ENCODE measurements at regions not wholly inside any gene's neighbourhood (a gene's known extent, or its start where the extent isn't known, plus 50 kb on each side); places are given as distances from the start of the nearest gene placed in this dataset.

DNA sequence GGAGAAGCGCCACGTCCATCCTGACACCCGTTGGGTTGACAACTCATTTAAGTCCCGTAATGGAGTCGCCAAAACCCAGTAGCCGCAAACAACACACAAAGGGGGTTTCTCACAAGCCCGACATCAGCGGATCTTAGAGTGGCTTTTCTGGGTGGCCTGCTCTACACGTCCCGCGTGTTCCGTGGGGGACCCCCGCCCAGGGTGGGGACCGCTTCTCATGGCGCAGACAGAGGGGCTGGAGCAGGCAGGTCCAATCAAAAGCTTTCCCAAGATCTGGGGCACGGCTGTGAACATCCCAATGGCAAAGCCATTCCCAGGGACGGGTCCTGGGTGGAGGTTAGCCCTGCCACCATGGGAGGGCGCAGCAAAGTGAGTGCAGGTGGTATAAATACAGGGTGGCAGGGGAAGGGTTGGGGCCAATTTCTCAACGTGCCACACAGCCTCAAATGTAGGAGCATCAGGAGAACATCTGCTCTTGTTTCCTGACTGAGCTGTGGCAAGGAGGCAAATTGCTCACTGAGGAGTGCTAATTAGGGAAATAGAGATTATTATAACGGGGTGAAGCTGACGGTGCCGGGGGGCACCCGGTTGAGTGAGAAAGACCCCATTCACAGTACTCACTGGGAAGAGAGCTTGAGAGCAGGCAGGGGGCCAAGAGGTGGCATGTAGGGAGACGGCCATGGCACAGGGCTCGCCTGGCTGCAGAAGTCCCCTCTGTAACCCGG lies 1447.2 kb downstream of the TBC1D22A start:
- DNase-seq = no peak

GRCh38 chr22:48208894-48209293 lies 1446.4 kb downstream of the TBC1D22A start:
- DNase-seq = no peak

GRCh38 chr22:48207919-48208535 lies 1445.6 kb downstream of the TBC1D22A start:
- no peak for DNase-seq

DNA sequence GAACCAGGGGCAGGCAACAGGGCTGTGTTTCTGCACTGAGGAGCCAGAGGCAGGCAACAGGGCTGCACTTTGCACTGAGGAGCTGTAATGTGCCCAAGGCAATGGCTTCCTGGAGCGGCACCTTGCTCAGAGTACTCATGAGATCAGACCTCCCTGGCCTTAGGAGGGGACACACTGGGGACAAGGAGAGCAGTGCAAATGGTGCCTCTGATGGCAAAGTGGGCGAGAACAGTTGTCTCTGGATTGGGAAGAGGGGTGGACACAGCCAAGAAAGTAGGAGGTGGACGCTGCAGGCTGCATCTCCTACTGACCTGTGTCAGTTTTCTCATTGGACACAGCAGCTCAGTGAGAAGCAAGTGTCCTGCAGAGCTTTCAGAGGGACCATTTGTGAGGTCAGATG lies 1443.3 kb downstream of the TBC1D22A start:
- no peak for DNase-seq

GRCh38 chr22:48205161-48205560 lies 1442.7 kb downstream of the TBC1D22A start:
- DNase-seq = no peak

DNA sequence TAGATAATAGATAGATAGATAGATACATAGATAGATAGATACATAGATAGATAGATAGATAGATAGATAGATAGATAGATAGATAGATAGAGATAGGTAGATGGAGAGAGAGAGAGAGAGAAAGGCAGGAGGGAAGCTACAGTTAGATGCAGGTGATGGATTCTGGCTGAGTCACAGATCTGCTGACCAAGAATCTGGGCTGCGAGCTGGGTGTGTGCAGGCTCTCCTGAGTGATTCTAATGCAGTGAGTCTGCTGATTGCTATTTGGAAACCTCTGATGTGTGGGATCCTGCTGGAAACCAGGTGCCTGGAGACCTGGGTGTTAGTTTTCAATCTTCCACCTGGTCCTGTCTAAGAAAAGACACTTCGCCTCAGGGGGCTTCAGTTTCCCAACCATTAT lies 1441.8 kb downstream of the TBC1D22A start:
- DNase-seq = no peak

- DNase-seq = no peak
These were observed 1437.2 kb downstream of the TBC1D22A start for GRCh38 chr22:48199667-48200066.

DNA sequence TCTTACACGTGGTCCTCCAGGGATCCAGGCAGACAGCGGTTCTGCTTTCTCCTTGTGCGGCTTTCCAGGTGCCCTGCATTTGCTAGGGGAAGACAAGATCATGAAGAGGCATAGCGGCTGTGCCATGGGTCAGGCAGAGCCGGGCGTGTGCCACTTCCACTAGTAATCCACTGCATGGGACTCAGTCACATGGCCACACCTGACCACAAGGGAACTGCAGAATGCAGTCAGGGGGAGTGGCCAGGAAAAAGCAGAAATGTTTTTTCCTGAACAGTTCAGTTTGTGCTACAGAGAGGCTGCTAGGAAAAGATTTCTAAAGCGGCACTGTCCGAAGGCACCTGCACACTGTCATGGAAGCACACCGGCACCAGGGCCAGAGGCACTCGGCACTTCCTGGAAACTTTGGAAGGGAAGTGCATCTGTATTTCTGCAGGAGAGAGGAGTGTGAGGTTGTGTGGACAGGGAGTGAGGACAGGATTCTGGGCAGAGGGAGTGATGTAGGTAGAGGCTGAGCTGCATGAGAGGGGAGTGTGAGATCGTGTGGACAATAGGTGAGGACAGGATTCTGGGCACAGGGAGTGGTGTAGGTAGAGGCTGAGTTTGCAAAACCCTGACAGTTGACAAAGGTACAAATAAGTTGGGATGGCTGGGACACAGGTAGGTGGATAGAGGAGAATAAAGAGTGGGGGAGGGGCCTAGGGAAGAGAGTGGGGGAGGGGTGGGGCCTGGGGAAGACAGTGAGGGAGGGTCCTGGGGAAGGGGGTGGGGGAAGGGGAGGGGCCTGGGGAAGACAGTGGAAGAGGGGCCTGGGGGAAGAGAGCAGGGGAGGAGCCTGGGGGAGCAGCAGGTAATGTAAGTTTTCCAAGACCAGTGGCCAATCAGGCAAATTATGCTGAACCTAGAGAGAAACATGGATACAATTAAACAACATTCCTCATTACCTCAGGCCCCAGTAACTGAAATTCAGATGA lies 1436.3 kb downstream of the TBC1D22A start:
- DNase-seq = no peak

- no peak for DNase-seq
These were observed 1434.8 kb downstream of the TBC1D22A start for GRCh38 chr22:48197189-48197690.

GRCh38 chr22:48192920-48193319 lies 1430.5 kb downstream of the TBC1D22A start:
- DNase-seq = no peak

GRCh38 chr22:48192071-48192470 lies 1429.6 kb downstream of the TBC1D22A start:
- no peak for DNase-seq

DNA sequence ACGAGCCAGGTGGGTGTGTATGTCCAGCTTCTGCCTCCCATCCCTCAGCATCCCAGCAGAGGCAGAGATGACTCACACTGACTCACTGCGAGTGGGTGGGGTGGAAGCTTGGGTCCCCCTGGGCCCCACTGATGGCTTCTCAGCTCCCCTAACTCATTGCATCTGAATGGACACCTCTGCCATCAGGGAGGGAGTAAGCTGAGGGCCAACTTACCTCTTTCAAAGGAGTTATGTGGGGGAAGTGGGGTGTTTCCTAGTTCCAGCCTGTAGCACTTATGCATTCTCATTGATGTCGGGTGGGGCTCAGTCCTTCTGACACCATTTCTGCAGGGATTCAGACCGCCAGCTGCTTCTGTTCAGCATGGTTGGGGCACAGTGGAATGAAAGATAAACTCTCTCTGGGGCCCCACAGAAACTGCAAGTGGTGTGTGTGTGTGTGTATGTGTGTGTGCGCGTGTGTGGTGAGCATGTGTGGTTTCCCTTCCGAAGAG lies 1425.8 kb downstream of the TBC1D22A start:
- DNase-seq = no peak

GRCh38 chr22:48187356-48187755 lies 1424.9 kb downstream of the TBC1D22A start:
- DNase-seq = no peak

- no peak for DNase-seq
These were observed 1423.8 kb downstream of the TBC1D22A start for GRCh38 chr22:48186146-48186790.

GRCh38 chr22:48185071-48186055 lies 1422.9 kb downstream of the TBC1D22A start:
- DNase-seq = no peak

GRCh38 chr22:48182846-48183805 lies 1420.7 kb downstream of the TBC1D22A start:
- DNase-seq = no peak

DNA sequence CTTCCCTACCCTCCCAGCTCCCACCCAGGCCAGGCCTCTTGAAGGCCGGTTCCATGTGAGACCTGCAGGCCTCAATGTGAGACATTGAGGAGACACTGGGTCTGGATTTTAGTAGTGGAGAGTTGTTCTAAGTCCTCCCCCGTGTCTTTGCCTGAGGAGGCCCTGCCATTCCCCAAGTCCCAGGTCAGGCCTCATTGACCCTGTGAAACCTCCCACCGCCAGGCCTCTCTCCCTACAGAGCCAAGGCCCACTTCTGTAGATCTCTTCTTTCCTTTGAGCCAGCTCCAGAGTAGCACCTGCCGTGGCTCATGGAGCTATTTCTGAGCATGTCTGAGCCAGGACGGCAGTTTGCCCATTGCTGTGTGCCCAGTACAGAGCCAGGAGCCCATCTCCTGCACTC lies 1419.6 kb downstream of the TBC1D22A start:
- no peak for DNase-seq

GRCh38 chr22:48181263-48181955 lies 1419.0 kb downstream of the TBC1D22A start:
- DNase-seq = no peak

All from amygdala (tissue), 56 donors.